NT2/D1 (cell line): ENCODE measurements at regions not wholly inside any gene's neighbourhood (a gene's known extent, or its start where the extent isn't known, plus 50 kb on each side); places are given as distances from the start of the nearest gene placed in this dataset.

Experiments
- YY1 ChIP-seq: IDR thresholded peaks from 2 replicates; pipeline ENCODE4 v1.6.1; 2011; ENCODE audit not compliant: insufficient read length, insufficient read depth
- ZNF274 ChIP-seq: IDR thresholded peaks from 2 replicates; pipeline ENCODE4 v1.6.1; 2011; ENCODE audit warnings: mild to moderate bottlenecking, low read depth, low read length

DNA sequence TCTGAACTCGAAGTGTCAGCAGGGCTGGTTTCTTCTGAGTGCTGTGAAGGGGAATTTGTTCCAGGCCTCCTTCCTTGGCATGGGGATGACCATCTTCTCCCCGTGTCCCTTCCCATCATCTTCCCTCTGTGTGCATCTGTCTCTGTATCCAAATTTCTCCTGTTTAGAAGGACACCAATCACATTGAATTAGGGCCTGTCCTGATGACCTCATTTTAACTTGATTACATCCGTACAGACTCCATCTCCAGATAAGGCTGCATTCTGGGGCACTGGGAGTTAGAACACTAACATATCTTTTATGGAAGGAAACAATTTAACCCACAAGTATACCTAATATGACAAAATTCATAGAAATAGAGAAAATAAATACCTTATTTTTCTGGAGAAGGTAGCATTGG, 76.8 kb upstream of the ANKRD1 start:
- TF ChIP-seq YY1 (no peak), ZNF274 (no peak)
